G401 (cell line): ENCODE measurements at regions not wholly inside any gene's neighbourhood (a gene's known extent, or its start where the extent isn't known, plus 50 kb on each side); places are given as distances from the start of the nearest gene placed in this dataset.
A peak's percentile ranks its signal among the peaks of the same experiment; 100 is the strongest.
"Not testable (repeated sequence)": the region's sequence is repeated elsewhere in the genome, so short reads cannot be mapped to it uniquely, and the experiment has no call there.

Experiments
- DNase-seq: peaks from one replicate; pipeline ENCODE4 v3.0.0-alpha.2; 2015; ENCODE audit warnings: low spot score
- in situ Hi-C: cut with HindIII; loops from 2 replicates; pipeline ENCODE4 v1.10.0; 2016; ENCODE audit warnings: low sequenced_read_pairs, mixed read lengths

DNA sequence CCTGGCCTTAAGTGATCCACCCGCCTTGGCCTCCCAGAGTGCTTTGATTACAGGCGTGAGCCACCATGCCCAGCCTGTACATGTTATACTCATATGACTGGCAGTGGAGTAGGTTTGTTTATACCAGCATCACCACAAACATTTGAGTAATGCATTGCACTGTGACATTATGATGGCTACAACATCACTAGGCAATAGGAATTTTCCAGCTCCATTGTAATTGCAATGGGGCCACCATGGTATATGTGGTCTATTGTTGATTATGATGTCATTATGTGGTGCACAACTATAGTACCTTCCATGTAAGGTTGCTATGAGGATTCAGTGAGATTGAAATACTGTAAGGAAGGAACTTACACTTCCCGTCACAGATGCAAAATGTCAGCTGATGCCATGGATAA lies 168.9 kb downstream of the COPRS start:
- DNase-seq: no peak
- in situ Hi-C loops: no loop called here

DNA sequence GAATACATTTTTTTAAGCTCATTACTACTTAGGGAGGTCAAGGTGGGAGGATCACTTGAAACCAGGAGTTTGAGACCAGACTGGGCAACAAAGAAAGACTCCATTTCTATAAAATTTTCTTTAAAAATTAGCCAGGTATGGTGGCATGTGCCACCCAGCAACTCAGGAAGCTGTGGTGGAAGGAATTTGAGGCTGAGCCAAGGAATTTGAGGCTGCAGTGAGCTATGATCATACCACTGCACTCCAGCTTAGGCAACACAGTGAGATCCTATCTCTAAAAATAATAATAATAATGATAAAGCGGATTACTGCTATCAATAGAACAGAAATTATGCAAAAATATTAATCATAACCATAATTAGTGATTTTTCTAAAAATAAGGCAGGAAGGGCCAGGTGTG lies 170.3 kb downstream of the COPRS start:
- DNase-seq: no peak
- in situ Hi-C loops: no loop called here

DNA sequence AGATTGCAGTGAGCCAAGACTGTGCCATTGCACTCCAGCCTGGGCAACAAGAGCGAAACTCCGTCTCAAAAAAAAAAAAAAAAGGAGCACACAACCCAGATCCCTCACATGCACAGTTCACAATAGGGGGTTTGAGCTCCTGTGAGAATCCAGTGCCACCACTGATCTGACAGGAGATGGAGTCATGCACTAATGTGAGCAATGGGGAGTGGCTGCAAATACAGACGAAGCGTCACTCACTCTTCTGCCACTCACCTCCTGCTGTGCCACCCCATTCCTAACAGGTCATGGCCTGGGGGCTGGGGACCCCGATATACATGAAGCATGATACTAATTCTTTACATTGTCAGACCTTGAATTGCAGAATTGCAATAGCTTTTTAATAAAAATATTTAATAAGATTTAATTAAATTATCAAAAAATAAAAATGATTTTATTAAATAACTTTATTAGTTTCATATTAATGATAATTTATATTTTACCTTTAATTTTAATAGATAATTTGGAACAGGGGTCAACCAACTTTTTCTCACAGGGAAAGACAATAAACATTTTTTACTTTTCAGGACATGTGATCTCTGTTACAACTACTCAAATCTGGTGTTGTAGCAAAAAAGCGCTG lies 171.4 kb downstream of the COPRS start:
- in situ Hi-C loops: no loop called here
- no peak for DNase-seq

DNA sequence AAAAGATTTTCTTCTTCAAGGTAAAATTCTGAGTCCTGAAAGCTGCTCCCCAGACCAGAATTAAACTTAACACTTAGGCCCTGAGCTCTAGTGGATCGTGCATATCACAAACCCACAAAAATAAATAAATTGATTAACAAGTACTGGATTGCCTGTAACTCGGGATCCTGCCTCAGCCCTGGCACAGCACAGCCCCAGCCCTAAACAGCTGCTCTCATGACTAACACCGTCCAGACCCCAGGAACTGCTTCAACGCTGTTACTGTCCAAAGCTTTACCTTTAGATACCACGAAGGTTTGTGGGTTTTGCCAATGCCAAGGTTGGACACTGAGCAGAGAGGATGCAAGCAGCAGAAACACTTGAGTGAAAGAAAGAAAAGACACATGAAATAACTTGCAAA lies 172.5 kb downstream of the COPRS start:
- in situ Hi-C loops: no loop called here

DNA sequence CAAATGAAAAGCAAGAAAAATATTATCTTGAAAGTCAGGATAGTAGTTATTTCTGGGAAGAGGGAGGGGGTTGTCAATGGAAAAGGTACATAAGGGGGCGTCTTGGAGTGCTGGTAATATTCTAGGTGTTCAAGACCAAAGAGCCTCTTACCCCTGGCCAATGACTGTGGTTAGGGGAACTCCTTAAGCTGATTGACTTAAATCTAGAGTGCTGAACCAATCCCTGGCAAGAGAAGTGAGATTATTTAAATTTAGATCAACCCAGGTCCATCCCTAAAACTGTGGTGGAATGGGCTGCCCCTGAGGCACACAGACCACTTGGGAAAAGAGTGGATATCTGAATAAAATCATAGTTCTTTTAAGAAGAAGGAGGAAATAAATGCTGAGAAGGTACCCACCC lies 174.1 kb downstream of the COPRS start:
- no peak for DNase-seq
- in situ Hi-C loops: no loop called here

More for the DNA sequence above, 172.5 kb downstream of the COPRS start:
- no peak for DNase-seq

DNA sequence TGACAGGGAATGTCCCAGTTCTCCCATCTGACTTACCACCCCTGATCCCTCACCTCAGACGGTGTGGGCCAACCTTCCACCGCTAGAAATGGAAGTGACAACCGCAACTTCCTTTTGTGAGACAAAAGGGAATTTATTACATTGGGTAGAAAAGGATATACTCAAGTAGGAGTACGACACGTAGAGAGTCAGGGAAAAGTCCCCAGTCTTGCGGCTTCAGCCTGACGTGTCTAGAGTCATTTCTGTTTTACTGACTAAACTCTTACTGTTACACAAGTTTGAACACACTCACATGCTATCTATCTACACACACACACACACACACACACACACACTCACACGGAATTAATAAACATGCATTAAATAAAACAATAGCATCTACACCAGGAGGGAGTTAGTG lies 178.9 kb downstream of the COPRS start:
- no peak for DNase-seq
- in situ Hi-C loops: no loop called here

DNA sequence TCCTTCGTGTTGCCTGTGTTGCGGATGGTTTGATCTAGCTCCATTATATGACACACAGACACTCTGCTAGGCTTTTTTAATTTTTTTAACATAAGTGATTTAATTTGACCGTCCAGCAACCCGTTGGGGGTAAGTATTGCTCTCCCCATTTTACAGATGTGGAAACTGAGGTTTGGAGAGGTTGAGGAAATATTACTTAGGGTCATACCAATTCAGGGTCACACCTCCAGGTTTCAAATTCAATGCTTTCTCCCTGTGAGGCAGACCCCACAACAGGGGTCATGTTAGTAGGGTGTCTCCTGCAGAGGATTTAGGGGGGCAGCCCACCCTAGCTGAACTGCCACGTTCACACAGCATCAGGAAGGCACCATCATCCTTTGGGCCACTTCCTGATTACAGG lies 179.4 kb downstream of the COPRS start:
- in situ Hi-C loops: no loop called here
- DNase-seq: no peak

DNA sequence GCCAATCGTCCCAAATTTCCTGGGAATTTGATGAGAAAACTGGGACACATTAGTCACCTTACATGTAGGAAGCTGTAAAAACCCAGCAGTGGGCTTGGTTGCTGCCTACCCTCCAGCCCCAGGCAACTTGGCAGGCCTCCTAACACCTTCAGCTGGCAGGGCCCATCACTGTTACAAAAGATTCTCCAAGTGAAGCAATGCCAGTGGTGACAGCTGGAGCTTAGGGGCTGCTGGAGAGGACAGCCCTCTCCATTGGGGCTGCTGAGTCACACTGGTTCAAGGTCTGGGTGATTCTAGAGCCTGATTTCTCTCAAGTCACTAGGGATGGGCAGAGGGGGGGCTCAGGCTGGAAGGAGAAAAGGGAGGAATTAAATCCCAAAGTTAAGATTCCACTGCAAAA lies 180.6 kb downstream of the COPRS start:
- in situ Hi-C loops: no loop called here
- no peak for DNase-seq

DNA sequence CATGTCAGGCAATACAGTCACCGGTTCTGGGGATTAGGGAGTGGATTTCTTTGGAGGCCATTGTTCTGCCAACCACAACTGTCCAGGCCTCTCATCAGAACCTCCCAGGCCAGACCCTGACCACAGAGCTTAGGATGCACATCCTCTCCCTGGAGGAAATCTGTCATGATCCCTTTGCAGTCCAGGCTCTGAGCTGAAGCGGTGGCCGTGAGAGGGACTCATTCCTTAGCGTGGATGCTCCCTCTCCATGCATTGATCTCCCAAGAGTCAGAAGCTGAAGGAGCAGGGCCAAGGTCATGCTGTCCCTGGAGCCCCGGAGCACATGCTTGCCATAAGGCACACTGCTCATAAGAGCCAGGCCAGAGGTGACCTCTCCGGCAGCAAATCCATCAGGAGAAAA lies 181.4 kb downstream of the COPRS start:
- in situ Hi-C loops: no loop called here
- DNase-seq: no peak

DNA sequence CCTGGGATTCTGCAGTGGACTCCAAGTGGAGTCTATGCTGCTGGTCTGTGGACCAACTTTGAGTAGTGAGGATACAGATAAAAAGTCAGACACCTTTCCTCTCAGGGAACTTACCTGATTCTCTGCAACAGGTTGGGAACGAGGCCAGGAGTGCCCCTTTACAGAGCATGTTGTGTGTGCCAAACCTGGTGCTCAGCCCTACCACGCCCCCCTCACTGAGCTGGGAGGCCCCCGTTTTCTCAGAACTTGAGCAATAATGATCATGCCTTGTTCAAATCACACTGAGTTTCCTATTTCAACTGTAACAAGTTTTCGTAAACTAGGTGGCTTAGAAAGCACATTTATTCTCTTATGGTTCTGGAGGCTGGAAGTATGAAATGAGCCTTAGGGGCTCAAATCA lies 182.0 kb downstream of the COPRS start:
- in situ Hi-C loops: no loop called here
- DNase-seq: no peak

DNA sequence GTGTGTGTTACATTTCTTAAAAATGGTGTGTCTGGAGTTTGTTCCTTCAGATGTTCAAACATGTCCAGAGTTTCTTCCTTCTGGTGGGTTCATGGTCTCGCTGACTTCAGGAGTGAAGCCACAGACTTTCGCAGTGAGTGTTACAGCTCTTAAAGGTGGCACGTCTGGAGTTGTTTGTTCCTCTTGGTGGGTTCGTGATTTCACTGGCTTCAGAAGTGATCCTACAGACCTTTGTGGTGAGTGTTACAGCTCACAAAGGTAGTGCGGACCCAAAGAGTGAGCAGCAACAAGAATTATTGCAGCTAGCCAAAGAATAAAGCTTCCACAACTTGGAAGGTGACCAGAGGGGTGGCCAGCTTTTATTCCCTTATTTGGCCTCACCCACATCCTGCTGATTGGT lies 183.7 kb downstream of the COPRS start:
- in situ Hi-C loops, DNase-seq: not testable (repeated sequence)

DNA sequence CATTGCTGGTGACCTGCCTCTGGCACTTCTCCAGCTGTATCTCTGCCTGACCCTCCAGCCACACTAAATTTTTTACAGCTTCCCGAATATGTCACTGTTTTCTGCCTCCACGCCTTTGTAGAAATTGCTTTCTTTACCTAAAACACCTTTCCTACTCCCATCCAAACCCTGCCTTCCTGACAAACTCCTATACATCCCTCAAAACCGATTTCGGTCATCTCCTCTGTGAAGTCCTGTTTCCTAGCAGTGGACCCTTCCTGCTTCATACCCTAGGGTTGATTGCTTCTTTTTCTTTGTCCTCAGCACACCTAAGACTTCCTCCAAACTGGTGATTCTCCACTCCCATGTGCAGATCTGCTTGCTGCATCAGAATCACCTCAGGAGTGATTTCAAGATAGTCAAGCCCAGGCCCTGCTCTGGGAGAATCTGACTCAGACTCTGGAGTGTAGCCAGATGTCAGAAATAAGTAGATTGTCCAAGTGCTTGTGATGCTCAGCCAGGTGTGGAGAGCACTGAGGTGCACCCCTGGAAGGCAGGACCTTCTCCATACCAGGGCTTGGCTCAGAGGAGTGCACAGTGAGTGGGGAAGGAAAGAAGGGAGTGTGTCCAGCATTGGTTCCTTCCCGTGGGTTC lies 184.2 kb downstream of the COPRS start:
- in situ Hi-C loops: no loop called here
- no peak for DNase-seq

DNA sequence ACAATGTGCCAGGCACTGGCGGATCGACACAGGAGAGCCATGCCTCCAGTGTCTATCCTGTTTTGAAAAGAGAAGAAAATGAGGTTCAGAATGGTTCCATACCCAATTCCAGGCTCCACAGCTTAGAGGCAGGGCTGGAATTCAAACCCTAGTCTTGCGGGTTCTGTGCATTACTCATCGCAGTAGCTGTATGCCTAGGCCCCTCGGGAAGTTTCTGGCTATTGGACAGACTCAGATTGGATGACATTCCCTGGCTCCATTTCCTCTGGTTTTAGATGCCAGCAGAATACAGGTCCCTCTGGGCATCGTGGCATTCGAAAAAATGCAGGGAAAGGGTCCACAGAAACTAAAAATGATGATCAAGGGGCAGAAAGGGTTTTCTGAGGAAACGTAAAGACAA lies 184.7 kb downstream of the COPRS start:
- in situ Hi-C loops: no loop called here
- DNase-seq: peak; percentile 29

DNA sequence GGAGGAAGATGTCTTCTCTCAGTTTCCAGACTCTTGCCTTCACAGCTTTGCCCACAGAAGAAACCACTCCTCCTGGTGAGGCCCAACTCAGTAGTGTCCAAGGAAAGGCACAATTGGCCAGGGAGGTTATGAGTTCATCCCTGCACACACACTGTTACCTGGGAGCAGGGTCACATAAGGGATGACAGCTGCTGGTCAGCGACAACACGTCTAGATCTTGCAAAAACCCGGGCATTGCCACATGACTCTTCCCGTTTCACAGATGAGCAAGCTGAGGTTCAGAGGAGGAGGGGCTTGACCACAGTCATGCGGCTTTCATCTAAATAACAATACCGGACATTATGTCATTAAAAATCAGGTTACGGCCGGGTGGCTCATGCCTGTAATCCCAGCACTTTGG lies 186.0 kb downstream of the COPRS start:
- in situ Hi-C loops: no loop called here
- no peak for DNase-seq

DNA sequence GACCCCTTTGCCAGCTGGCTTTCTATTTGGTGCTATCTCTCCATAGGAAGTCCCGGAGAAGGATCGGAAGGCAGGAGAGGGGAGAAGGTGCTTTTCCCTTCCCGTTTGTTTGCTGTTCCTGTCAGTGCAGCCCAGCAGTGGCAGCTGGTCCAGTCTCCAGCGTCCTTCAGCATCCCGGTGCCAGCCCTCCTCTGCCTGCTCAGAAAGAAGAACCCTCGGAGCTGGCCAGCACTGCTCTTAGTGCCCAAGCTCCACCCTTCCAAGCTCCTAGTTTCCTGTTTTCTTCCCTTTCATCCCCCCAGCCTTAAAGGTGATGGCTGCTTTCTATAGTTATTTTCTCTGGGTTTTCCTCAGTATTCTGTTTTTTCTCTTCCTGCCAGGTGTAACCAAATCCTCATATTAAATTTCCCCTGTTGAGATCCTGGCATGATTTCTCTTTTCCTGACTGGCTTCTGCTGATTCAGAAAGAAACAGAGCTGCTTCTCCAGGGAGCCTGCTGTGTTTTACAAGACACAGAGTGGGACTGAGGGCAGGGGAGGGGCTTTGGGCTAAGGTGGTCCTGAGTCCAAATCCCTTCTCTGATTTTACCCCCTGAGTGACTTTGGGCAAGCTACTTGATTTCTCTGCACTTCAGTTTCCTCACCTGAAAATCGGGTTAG lies 186.8 kb downstream of the COPRS start:
- DNase-seq: peak; percentile 61

DNA sequence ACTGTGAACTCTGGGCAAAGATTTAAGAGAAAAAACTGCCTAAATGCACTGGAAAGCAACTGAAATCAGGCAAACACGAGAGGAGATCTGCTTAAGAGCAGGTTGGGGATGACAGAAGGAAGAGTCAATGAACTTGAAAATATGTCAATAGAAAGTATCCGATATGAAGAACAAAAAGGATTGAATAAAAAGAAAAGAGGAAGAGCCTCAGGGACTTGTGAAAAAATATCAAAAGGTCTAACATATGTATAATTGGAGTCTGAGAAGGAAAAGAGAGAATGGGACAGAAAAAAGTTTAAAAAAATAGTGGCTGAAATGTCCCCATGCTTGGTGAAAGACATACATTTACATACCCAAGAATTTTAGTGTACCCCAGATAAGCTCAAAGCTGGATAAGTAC lies 195.5 kb downstream of the COPRS start:
- DNase-seq: no peak
- in situ Hi-C loops: no loop called here

More for the DNA sequence above, 186.8 kb downstream of the COPRS start:
- in situ Hi-C loops: no loop called here

DNA sequence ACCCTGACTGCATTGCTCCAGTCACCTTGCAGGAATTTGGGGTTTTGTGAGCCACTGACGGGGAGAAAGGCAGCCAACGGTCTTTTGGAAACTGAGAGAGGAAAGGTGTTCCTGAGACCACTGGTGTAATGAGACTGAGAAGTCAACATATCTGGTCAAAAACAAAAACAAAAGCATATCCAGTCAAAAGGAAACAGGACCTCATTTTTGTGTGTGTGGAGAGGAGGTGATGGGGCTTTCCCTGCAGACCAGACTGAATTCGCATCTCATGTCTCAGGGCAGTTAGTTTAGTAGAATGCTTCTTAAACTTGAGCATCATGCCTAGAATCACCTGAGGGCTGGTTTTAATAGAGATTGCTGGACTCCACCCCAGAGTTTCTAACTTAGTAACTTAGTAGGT lies 198.4 kb downstream of the COPRS start:
- in situ Hi-C loops: no loop called here
- DNase-seq: no peak

DNA sequence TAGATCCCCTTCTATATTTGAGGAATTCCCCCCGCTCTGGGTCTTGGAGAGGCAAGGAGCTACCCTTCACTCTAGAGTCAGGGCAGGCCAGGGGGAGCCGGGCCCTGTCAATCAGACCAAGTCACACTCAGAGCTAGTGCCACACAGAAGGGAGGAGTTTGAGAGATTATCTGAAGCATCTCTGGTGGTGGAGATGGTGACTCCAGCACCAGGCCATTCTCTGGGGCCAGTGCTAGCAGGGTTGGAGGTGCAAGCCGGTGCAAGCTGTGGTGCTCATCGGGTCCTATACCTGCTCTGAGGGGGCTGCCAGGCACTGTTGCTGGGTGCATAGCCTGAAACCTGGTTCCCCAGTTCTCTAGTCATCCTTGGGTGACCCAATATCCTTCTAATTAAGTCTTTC lies 201.2 kb downstream of the COPRS start:
- no peak for DNase-seq
- in situ Hi-C loops: no loop called here

DNA sequence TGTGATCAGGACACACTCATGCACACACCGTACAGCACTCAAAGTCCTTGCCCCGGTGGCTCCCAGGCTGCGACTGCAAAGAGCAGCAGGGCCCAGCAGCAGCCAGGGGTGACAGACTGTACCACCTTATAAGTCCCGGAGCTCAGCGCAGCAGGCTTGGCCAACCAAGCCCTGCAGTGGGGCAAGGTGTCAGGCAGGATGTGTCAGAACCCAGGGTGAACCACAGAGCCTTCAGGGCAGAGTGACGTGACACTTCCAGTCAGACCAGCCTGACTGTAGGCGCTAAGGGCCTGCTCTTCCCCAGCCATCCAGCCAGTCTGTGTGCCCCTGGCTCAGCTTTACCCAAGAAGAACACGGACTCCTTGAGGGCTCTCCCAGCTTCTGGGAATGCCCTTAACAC lies 204.1 kb downstream of the COPRS start:
- no peak for DNase-seq
- in situ Hi-C loops: no loop called here

DNA sequence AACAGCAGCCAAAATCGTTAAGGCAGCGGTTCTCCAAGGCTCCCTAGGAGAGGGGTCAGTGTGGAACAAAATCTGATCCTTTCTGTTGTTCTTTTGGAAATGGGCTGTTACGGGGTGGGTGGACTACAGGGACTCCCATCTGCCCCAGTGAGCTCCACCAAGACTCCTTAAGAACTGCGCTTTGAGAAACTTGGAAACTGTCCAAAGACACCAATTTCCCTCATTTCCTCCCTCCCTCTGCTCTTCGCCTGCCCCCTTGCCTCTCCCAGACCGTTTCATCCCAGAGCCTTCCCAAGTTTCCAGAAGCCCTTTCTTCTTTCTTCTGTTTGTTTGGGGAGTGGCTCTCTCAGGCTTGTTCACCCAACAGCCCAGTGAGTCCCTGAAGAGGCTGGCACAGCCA lies 205.4 kb downstream of the COPRS start:
- in situ Hi-C loops: no loop called here

More for the DNA sequence above, 205.4 kb downstream of the COPRS start:
- DNase-seq: no peak
